ENCODE measurements at regions not wholly inside any gene's neighbourhood (a gene's known extent, or its start where the extent isn't known, plus 50 kb on each side); places are given as distances from the start of the nearest gene placed in this dataset.

DNA sequence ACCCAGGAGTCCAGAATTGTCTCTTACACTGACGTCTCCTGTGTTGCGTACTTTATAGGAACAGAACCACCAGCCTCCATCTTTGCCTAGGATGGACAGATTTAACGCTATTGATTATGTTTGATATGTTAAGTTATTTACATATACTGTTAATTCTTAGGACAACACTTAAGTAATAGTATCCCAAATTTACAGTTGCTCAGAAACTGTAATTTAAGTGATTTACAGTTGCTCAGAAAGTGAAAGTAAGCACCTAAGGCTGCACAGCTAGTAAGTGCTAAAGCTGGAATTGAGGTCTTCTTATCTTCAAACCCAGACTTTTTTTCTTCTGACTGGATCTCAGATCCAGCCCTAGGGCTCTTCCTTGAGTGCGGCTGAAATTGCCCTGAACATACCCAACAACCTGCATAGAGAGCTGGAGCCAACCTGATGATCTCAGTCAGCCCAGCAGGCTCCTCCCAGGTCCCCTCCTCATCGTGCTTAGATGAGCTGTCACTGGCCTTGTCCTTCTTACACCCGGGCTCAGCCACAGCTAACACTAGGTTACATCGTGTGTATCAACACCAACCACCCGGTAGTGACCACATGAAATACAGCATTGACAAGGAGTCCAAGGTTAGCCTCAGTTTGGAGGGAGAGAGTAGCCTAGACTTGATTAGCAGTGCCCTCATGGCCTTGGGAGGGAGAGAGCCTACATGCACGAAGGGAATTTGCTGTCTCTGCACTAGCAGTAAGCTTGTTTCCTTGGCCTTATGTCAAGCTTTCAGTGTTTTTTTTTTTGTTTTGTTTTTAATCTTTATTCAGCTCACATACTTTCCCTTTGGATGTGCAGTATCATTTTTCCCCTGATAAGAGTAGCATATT is 111.1 kb upstream of the ARHGAP5 start:
- no peak for TF ChIP-seq JUNB (CRISPR knock-in tag; conservative IDR thresholded peaks at IDR 0.05)
- no peak for TF ChIP-seq ZNF561 (CRISPR knock-in tag; conservative IDR thresholded peaks at IDR 0.05)
